Tibial artery (tissue), 4 donors: ENCODE measurements at regions not wholly inside any gene's neighbourhood (a gene's known extent, or its start where the extent isn't known, plus 50 kb on each side); places are given as distances from the start of the nearest gene placed in this dataset.

Source experiments
- DNase-seq, 2 donors: peaks; one replicate each; pipeline ENCODE4 v3.0.0-alpha.2; 2019
- H3K27ac ChIP-seq, 2 donors: fragments of 200-600 bp; sonication (generic) in 1 of 2; 1 replicate in 1 of 2; 2 replicates in 1 of 2; pipeline ENCODE4 v1.5.1; 2018 to 2019; ENCODE audit warnings: mild to moderate bottlenecking in 1 of 2
- H3K27me3 ChIP-seq, 2 donors: fragments of 200-600 bp; sonication (generic) in 1 of 2; one replicate each; pipeline versions ENCODE4 v1.5.1 to v1.6.0; 2016 to 2019
- H3K36me3 ChIP-seq, 3 donors: fragments of 200-600 bp; sonication (generic) in 2 of 3; one replicate each; pipeline ENCODE4 v1.5.1; 2016 to 2019; ENCODE audit warnings: mild to moderate bottlenecking in 2 of 3
- H3K4me1 ChIP-seq, 4 donors: fragments of 200-600 bp; sonication (generic) in 2 of 4; 1 replicate in 3 of 4; 2 replicates in 1 of 4; pipeline ENCODE4 v1.5.1; 2016 to 2019
- H3K4me3 ChIP-seq, 2 donors: fragments of 200-600 bp; sonication (generic) in 1 of 2; 1 replicate in 1 of 2; 2 replicates in 1 of 2; pipeline ENCODE4 v1.5.1; 2018 to 2019; ENCODE audit warnings: mild to moderate bottlenecking in 2 of 2
- H3K9me3 ChIP-seq, 3 donors: fragments of 200-600 bp; sonication (generic) in 1 of 3; one replicate each; pipeline ENCODE4 v1.5.1; 2016 to 2019
- intact Hi-C: fragments of 100-400 bp; cut with DNase I; formaldehyde crosslinking; loops from one replicate; pipeline ENCODE4 v1.15.0; 2023; ENCODE audit warnings: low total_unique reads
- TF ChIP-seq, protein P1 (sequence below), 2 experiments: fragments of 200-600 bp in 1 of 2; fragments of 450-650 bp in 1 of 2; IDR thresholded peaks; one replicate each; pipeline ENCODE4 v1.5.1; 2017 to 2019; ENCODE audit warnings: antibody characterized with exemption in 2 of 2, mild to moderate bottlenecking in 1 of 2, moderate library complexity in 1 of 2

DNA sequence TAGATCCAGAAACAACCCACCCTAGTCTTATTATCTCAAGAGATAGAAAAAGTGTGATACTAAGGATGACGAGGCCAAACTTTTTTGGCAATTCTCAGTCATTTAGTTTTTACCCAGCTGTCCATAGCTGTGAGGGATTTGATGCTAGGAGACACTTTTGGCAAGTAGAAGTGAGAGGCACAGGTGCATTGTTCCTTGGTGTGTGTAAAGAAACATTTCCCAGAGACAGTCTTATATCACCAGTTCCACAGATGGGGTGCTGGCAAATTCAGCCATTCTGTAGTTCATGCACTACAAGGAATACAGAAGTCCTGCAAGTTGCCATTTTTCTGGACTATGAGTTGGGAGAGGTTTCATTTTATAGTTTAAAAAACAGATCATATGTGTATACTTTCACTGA lies 403.3 kb upstream of the GHITM start:
- Histone ChIP-seq H3K4me3 (no peak overlapping the region), H3K27ac (no peak overlapping the region), H3K27me3 (no peaks in the 10 kb centered on the region), H3K9me3 (peaks cover 0 to 14% (median 10%) of the 10 kb centered on the region in 3 donors), H3K36me3 (no peaks in the 10 kb centered on the region), H3K4me1 (no peaks in the 10 kb centered on the region)
- intact Hi-C loops: no loop called here
- DNase-seq: no peak
- TF ChIP-seq, protein P1, sequence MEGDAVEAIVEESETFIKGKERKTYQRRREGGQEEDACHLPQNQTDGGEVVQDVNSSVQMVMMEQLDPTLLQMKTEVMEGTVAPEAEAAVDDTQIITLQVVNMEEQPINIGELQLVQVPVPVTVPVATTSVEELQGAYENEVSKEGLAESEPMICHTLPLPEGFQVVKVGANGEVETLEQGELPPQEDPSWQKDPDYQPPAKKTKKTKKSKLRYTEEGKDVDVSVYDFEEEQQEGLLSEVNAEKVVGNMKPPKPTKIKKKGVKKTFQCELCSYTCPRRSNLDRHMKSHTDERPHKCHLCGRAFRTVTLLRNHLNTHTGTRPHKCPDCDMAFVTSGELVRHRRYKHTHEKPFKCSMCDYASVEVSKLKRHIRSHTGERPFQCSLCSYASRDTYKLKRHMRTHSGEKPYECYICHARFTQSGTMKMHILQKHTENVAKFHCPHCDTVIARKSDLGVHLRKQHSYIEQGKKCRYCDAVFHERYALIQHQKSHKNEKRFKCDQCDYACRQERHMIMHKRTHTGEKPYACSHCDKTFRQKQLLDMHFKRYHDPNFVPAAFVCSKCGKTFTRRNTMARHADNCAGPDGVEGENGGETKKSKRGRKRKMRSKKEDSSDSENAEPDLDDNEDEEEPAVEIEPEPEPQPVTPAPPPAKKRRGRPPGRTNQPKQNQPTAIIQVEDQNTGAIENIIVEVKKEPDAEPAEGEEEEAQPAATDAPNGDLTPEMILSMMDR (IDR thresholded peaks at IDR 0.05): no peak

DNA sequence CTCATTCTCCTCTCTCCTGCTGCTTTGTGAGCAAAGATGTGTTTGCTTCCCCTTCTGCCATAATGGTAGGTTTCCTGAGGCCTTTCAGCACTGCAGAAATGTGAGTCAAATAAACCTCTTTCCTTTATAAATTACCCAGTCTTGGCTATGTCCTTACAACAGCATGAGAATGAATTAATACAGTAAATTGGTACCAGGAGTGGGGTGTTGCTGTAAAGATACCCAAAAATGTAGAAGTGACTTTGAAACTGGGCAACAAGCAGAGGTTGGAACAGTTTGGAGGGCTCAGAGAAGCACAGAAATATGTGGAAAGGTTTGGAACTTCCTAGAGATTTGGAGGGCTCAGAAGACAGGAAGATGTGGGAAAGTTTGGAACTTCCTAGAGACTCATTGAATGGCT lies 388.7 kb upstream of the GHITM start:
- peaks cover 0 to 26% (median 25%) of the 10 kb centered on the region in 3 donors for H3K9me3 ChIP-seq
- TF ChIP-seq, protein P1 (IDR thresholded peaks at IDR 0.05): no peak

DNA sequence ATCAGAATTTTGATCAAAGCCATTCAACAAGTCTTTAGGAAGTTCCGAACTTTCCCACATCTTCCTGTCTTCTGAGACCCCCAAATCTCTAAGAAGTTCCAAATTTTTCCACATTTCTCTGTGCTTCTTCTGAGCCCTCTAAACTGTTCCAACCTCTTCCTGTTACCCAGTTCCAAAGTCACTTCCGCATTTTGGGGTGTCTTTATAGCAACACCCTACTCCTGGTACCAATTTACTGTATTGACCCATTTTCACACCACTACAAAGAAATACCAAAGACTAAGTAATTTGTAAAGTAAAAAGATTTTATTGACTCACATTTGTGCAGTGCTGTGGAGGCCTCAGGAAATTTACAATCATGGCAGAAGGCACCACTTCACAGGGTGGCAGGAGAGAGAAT lies 385.8 kb upstream of the GHITM start:
- Histone ChIP-seq H3K27ac (no peak overlapping the region), H3K36me3 (no peaks in the 10 kb centered on the region), H3K4me1 (no peaks in the 10 kb centered on the region), H3K4me3 (no peak overlapping the region), H3K27me3 (no peaks in the 10 kb centered on the region), H3K9me3 (peaks cover 0 to 26% (median 25%) of the 10 kb centered on the region in 3 donors)
- TF ChIP-seq, protein P1 (IDR thresholded peaks at IDR 0.05): no peak
- no peak for DNase-seq
- intact Hi-C loops: no loop called here

More for the DNA sequence above, 388.7 kb upstream of the GHITM start:
- Histone ChIP-seq H3K4me1 (no peaks in the 10 kb centered on the region), H3K27ac (no peak overlapping the region), H3K4me3 (no peak overlapping the region), H3K27me3 (no peaks in the 10 kb centered on the region), H3K36me3 (no peaks in the 10 kb centered on the region)
- intact Hi-C loops: no loop called here
- no peak for DNase-seq

DNA sequence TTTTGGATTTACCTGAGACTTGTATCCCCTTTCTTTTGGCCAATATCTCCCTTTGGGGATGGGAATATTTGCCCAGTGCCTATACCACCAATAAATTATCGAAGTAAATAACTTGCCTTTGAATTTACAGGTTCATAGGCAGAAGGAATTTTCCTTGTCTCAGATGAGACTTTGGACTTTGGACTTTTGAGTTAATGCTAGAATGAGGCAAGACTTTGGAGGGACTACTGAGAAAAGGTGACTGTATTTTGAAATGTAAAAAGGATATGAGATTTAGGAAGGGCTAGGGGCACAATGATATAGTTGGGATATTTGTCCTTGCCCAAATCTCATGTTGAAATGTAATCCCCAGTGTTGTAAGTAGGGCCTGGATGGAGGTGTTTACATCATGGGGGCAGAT lies 384.5 kb upstream of the GHITM start:
- H3K4me3 ChIP-seq: no peak overlapping the region
- H3K9me3 ChIP-seq: peaks cover 0 to 26% (median 25%) of the 10 kb centered on the region in 3 donors
- TF ChIP-seq, protein P1 (IDR thresholded peaks at IDR 0.05): no peak
- H3K27me3 ChIP-seq: no peaks in the 10 kb centered on the region
- no peaks in the 10 kb centered on the region for H3K36me3 ChIP-seq
- H3K4me1 ChIP-seq: no peaks in the 10 kb centered on the region
- H3K27ac ChIP-seq: no peak overlapping the region
- DNase-seq: no peak
- intact Hi-C loops: no loop called here

DNA sequence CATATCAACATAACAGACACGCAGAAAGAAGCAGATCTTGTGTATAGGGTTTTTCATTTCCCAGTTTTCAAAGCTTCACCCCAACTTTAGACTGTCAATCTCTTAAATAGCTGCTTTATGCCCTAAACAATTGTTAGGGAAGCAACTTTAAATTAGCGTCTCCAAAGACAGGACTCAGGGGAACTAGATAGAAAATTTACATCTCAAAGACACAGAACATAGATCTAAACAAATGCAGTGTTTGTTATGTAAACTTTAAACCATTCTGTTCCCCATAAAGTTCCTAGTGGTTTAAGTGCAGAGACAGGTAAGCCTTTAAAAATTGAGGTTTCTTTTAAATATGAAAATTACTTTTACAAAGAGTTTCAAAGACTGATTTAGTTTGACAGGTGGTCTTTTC lies 379.2 kb upstream of the GHITM start:
- DNase-seq: no peak
- TF ChIP-seq, protein P1 (IDR thresholded peaks at IDR 0.05): no peak
- Histone ChIP-seq H3K27me3 (no peaks in the 10 kb centered on the region), H3K4me1 (no peaks in the 10 kb centered on the region), H3K27ac (no peak overlapping the region), H3K4me3 (no peak overlapping the region), H3K9me3 (no peaks in the 10 kb centered on the region), H3K36me3 (no peaks in the 10 kb centered on the region)
- intact Hi-C loops: no loop called here

GRCh38 chr10:83764666-83765065 lies 374.6 kb upstream of the GHITM start:
- Histone ChIP-seq H3K27me3 (no peaks in the 10 kb centered on the region), H3K27ac (no peak overlapping the region), H3K4me3 (no peak overlapping the region), H3K36me3 (no peaks in the 10 kb centered on the region), H3K9me3 (no peaks in the 10 kb centered on the region), H3K4me1 (no peaks in the 10 kb centered on the region)
- intact Hi-C loops: no loop called here
- TF ChIP-seq, protein P1 (IDR thresholded peaks at IDR 0.05): no peak
- no peak for DNase-seq
